IMR-90 (cell line): ENCODE measurements at regions not wholly inside any gene's neighbourhood (a gene's known extent, or its start where the extent isn't known, plus 50 kb on each side); places are given as distances from the start of the nearest gene placed in this dataset.

Source experiments
- ATAC-seq: fragments of 200-7000 bp; cut with Tn5 transposase; 2 replicates; pipeline ENCODE4 v1.9.1; 2020; ENCODE audit warnings: low read depth, mild to moderate bottlenecking, moderate library complexity
- BruUV-seq: library from RNA; stranded (reverse); fragments of 400-500 nt; replicated peaks from 2 replicates; lab custom pipeline; 2021; lab: Mats Ljungman, UMichigan
- CTCF ChIA-PET: fragments of 300-600 bp; formaldehyde crosslinking; extraction: SDS; loops from one replicate; lab custom pipeline; 2021; ENCODE audit warnings: antibody characterized with exemption; lab: Yijun Ruan, JAX
- POLR2A ChIA-PET: fragments of 300-600 bp; sonication (Branson Sonifier 250); formaldehyde crosslinking; loops from one replicate; lab custom pipeline; 2022; ENCODE audit warnings: antibody characterized with exemption; ENCODE audit not compliant: unreplicated experiment; lab: Charles Lee
- DNase-seq: peaks from one replicate; pipeline ENCODE4 v3.0.0; 2013
- H2AFZ ChIP-seq: replicated peaks from 2 replicates; pipeline ENCODE3; 2013; ENCODE audit warnings: low read length, mild to moderate bottlenecking; ENCODE audit not compliant: poor library complexity
- H2AK5ac ChIP-seq: 2 replicates; pipeline ENCODE4 v1.6.1; 2013; ENCODE audit warnings: low read depth, low read length, inconsistent platforms
- H2AK9ac ChIP-seq: replicated peaks from 2 replicates; pipeline ENCODE3; 2013; ENCODE audit warnings: mild to moderate bottlenecking, low read depth, low read length, moderate library complexity; ENCODE audit not compliant: poor library complexity
- H2BK120ac ChIP-seq: 2 replicates; pipeline ENCODE4 v1.6.1; 2013; ENCODE audit warnings: low read depth, low read length, inconsistent platforms
- H2BK15ac ChIP-seq: 3 replicates; pipeline ENCODE4 v1.6.1; 2013; ENCODE audit warnings: low read depth, low read length, inconsistent platforms
- H2BK20ac ChIP-seq: 2 replicates; pipeline ENCODE4 v1.6.1; 2013; ENCODE audit warnings: low read depth, mild to moderate bottlenecking, inconsistent platforms, low read length, moderate library complexity
- H2BK5ac ChIP-seq: 2 replicates; pipeline ENCODE4 v1.6.1; 2013; ENCODE audit warnings: mild to moderate bottlenecking, low read depth, low read length, inconsistent platforms; ENCODE audit not compliant: poor library complexity, severe bottlenecking
- H3K14ac ChIP-seq: replicated peaks from 2 replicates; pipeline ENCODE4 v1.6.1; 2013; ENCODE audit warnings: low read depth, low read length, inconsistent platforms
- H3K18ac ChIP-seq: 2 replicates; pipeline ENCODE4 v1.6.1; 2013; ENCODE audit warnings: low read depth, low read length, control low read depth
- H3K23ac ChIP-seq: 2 replicates; pipeline ENCODE4 v1.6.1; 2013; ENCODE audit warnings: low read depth, low read length, inconsistent platforms
- H3K27ac ChIP-seq: 2 replicates; pipeline ENCODE4 v1.5.1; 2013; ENCODE audit warnings: mild to moderate bottlenecking, control low read depth, low read length; ENCODE audit not compliant: insufficient read depth
- H3K27me3 ChIP-seq: 2 replicates; pipeline ENCODE4 v1.6.1; 2013; ENCODE audit warnings: low read length; ENCODE audit not compliant: control insufficient read depth, insufficient read depth
- H3K36me3 ChIP-seq: 2 replicates; pipeline ENCODE4 v1.6.1; 2013; ENCODE audit warnings: low read length, mixed read lengths; ENCODE audit not compliant: control insufficient read depth, insufficient read depth
- H3K4ac ChIP-seq: 2 replicates; pipeline ENCODE4 v1.6.1; 2013; ENCODE audit warnings: low read depth, low read length, inconsistent platforms
- H3K4me1 ChIP-seq: 2 replicates; pipeline ENCODE4 v1.6.1; 2013; ENCODE audit warnings: low read length, mixed read lengths; ENCODE audit not compliant: control insufficient read depth, insufficient read depth
- H3K4me2 ChIP-seq: 2 replicates; pipeline ENCODE4 v1.6.1; 2013; ENCODE audit warnings: low read depth, mild to moderate bottlenecking, control low read depth, low read length, moderate library complexity
- H3K4me3 ChIP-seq: 2 replicates; pipeline ENCODE4 v1.5.1; 2013; ENCODE audit warnings: low read depth, mild to moderate bottlenecking, control low read depth, low read length, moderate library complexity; ENCODE audit not compliant: insufficient read depth
- H3K56ac ChIP-seq: 2 replicates; pipeline ENCODE4 v1.6.1; 2013; ENCODE audit warnings: low read length, inconsistent platforms; ENCODE audit not compliant: insufficient read depth; ENCODE audit errors: extremely low read depth
- H3K79me1 ChIP-seq, 2 experiments: 2 replicates each; pipeline ENCODE4 v1.6.1; 2013; ENCODE audit warnings: low read length in 2 of 2, inconsistent platforms in 1 of 2, low read depth in 1 of 2
- H3K9ac ChIP-seq: 2 replicates; pipeline ENCODE4 v1.6.1; 2013; ENCODE audit warnings: low read depth, low read length, control low read depth
- H3K9me1 ChIP-seq: 2 replicates; pipeline ENCODE4 v1.6.1; 2013; ENCODE audit warnings: low read length, inconsistent platforms; ENCODE audit not compliant: insufficient read depth
- H3K9me3 ChIP-seq: 2 replicates; pipeline ENCODE4 v1.6.1; 2013; ENCODE audit warnings: low read length; ENCODE audit not compliant: control insufficient read depth, insufficient read depth
- H4K20me1 ChIP-seq: 2 replicates; pipeline ENCODE4 v1.6.1; 2013; ENCODE audit warnings: low read length, inconsistent platforms; ENCODE audit not compliant: insufficient read depth
- H4K5ac ChIP-seq: 2 replicates; pipeline ENCODE4 v1.6.1; 2013; ENCODE audit warnings: mild to moderate bottlenecking, low read depth, low read length, control low read depth
- H4K8ac ChIP-seq, 2 experiments: 2 replicates each; pipeline ENCODE4 v1.6.1; 2013; ENCODE audit warnings: low read depth in 2 of 2, low read length in 2 of 2, control low read depth in 1 of 2, inconsistent platforms in 1 of 2
- H4K91ac ChIP-seq: 2 replicates; pipeline ENCODE4 v1.6.1; 2013; ENCODE audit warnings: low read depth, low read length, inconsistent platforms; ENCODE audit not compliant: insufficient read depth
- BHLHE40 ChIP-seq: fragments of 150-350 bp; IDR thresholded peaks from 2 replicates; pipeline ENCODE4 v1.6.1; 2016; ENCODE audit warnings: mild to moderate bottlenecking, low read depth, low read length
- CEBPB ChIP-seq: IDR thresholded peaks from 2 replicates; pipeline ENCODE4 v1.6.1; 2012; ENCODE audit warnings: low read depth, low read length, improper control_type of control experiment
- CHD1 ChIP-seq: IDR thresholded peaks from 2 replicates; pipeline ENCODE4 v1.6.1; 2012; ENCODE audit warnings: low read depth, low read length, improper control_type of control experiment
- CTCF ChIP-seq: conservative IDR thresholded peaks from 2 replicates; pipeline ENCODE4 v1.5.1; 2012; ENCODE audit warnings: mild to moderate bottlenecking, low read depth, low read length, improper control_type of control experiment
- ELK1 ChIP-seq: fragments of 150-350 bp; IDR thresholded peaks from 2 replicates; pipeline ENCODE4 v1.6.1; 2016; ENCODE audit warnings: low read depth, mild to moderate bottlenecking, low read length, moderate library complexity, borderline replicate concordance
- FOS ChIP-seq: fragments of 150-350 bp; IDR thresholded peaks from 2 replicates; pipeline ENCODE4 v1.6.1; 2016; ENCODE audit warnings: low read depth, low read length
- MAFK ChIP-seq: IDR thresholded peaks from 2 replicates; pipeline ENCODE4 v1.6.1; 2012; ENCODE audit warnings: low read depth, low read length, improper control_type of control experiment
- MXI1 ChIP-seq: IDR thresholded peaks from 2 replicates; pipeline ENCODE4 v1.6.1; 2012; ENCODE audit warnings: low read depth, mild to moderate bottlenecking, low read length, moderate library complexity, borderline replicate concordance
- POLR2A ChIP-seq: IDR thresholded peaks from 2 replicates; pipeline ENCODE4 v1.6.1; 2012; ENCODE audit warnings: mild to moderate bottlenecking, low read depth, low read length
- RAD21 ChIP-seq: IDR thresholded peaks from 2 replicates; pipeline ENCODE4 v1.6.1; 2012; ENCODE audit warnings: low read length, improper control_type of control experiment
- RCOR1 ChIP-seq: IDR thresholded peaks from 2 replicates; pipeline ENCODE4 v1.6.1; 2012; ENCODE audit warnings: mild to moderate bottlenecking, low read length, improper control_type of control experiment; ENCODE audit not compliant: insufficient replicate concordance
- RFX5 ChIP-seq: IDR thresholded peaks from 2 replicates; pipeline ENCODE4 v1.8.0; 2012; ENCODE audit warnings: low read depth, mild to moderate bottlenecking, low read length, moderate library complexity
- SMC3 ChIP-seq: fragments of 150-350 bp; IDR thresholded peaks from 2 replicates; pipeline ENCODE4 v1.6.1; 2016; ENCODE audit warnings: low read depth, mild to moderate bottlenecking, antibody characterized with exemption, low read length, moderate library complexity
- USF2 ChIP-seq: fragments of 150-350 bp; IDR thresholded peaks from 2 replicates; pipeline ENCODE4 v1.6.1; 2017; ENCODE audit warnings: mild to moderate bottlenecking, antibody characterized with exemption, low read length, low read depth
- WGBS, 2 experiments: methylation state at CpG; one replicate each; pipeline versions ENCODE4 v1.1.5 to v1.1.7; 2013; ENCODE audit warnings: missing lambda C conversion rate in 2 of 2; ENCODE audit not compliant: insufficient read length in 1 of 2; ENCODE audit errors: extremely low coverage in 2 of 2; 5-methylcytosine and 5-hydroxymethylcytosine counted together
- dilution Hi-C: fragments of 300-500 bp; cut with HindIII; formaldehyde crosslinking; loops from one replicate; pipeline ENCODE4 v1.14.3; 2018; ENCODE audit warnings: low sequenced_read_pairs; ENCODE audit not compliant: unreplicated experiment
- in situ Hi-C: fragments of 300-500 bp; cut with MboI; formaldehyde crosslinking; loops from 3 replicates; pipeline ENCODE4 v1.14.3; 2019; ENCODE audit warnings: low sequenced_read_pairs, inconsistent platforms, mixed read lengths
- intact Hi-C: fragments of 100-400 bp; cut with micrococcal nuclease; formaldehyde crosslinking; loops from 2 replicates; pipeline ENCODE4 v1.10.0; 2022

GRCh38 chr6:167238694-167239467 is 52.2 kb upstream of the UNC93A start:
- DNase-seq (no peak), ATAC-seq (no peak)
- Histone ChIP-seq H2BK15ac (no peak overlapping the region), H2BK120ac (no peak overlapping the region), H3K56ac (no peak overlapping the region), H4K5ac (no peak overlapping the region), H3K4me2 (no peak overlapping the region), H2AFZ (no peak overlapping the region), H3K36me3 (no peaks in the 10 kb centered on the region), H3K4me1 (no peaks in the 10 kb centered on the region), H3K23ac (no peak overlapping the region), H3K14ac (no peak overlapping the region), H2AK9ac (no peak overlapping the region), H4K91ac (no peak overlapping the region), H4K8ac (no peak overlapping the region), H3K9me1 (no peaks in the 10 kb centered on the region), H2BK5ac (no peak overlapping the region), H3K79me1 (no peaks in the 10 kb centered on the region), H2BK20ac (no peak overlapping the region), H2AK5ac (no peak overlapping the region), H3K27me3 (no peaks in the 10 kb centered on the region), H3K18ac (no peak overlapping the region), H3K4ac (no peak overlapping the region), H3K27ac (no peak overlapping the region), H4K20me1 (no peaks in the 10 kb centered on the region), H3K9ac (no peak overlapping the region), H3K9me3 (peaks cover 30% of the 10 kb centered on the region), H3K4me3 (no peak overlapping the region)
- intact Hi-C loops: no loop called here
- ChIA-PET POLR2A (no interaction called here), CTCF (no interaction called here)
- no peak for TF ChIP-seq CEBPB
- TF ChIP-seq POLR2A: no peak
- no peak for TF ChIP-seq RFX5
- TF ChIP-seq BHLHE40: no peak
- TF ChIP-seq MXI1: no peak
- TF ChIP-seq ELK1: no peak
- TF ChIP-seq FOS: no peak
- TF ChIP-seq CHD1: no peak
- no peak for TF ChIP-seq RAD21
- no peak for TF ChIP-seq USF2
- TF ChIP-seq SMC3: no peak
- no peak for TF ChIP-seq RCOR1
- no peak for TF ChIP-seq CTCF
- TF ChIP-seq MAFK: no peak
- WGBS, 2 experiments: 49% methylated on average over 3 of the region's 12 CpGs; no CpG with 5 or more reads in 1 of the 2 experiments
- BruUV-seq: no TSS peak
- in situ Hi-C loops: no loop called here
- dilution Hi-C loops: no loop called here
